Epithelial cell of proximal tubule (primary cell): ENCODE measurements at regions not wholly inside any gene's neighbourhood (a gene's known extent, or its start where the extent isn't known, plus 50 kb on each side); places are given as distances from the start of the nearest gene placed in this dataset.

ENCODE experiments used
- DNase-seq: peaks from one replicate; pipeline ENCODE4 v3.0.0-alpha.2; 2011; ENCODE audit warnings: low read depth
- H3K4me3 ChIP-seq: 2 replicates; pipeline ENCODE4 v1.5.1; 2011; ENCODE audit warnings: low read depth, mild to moderate bottlenecking, low read length
- CTCF ChIP-seq: conservative IDR thresholded peaks from 2 replicates; pipeline ENCODE4 v1.5.1; 2012; ENCODE audit warnings: low read depth, mild to moderate bottlenecking, low read length

DNA sequence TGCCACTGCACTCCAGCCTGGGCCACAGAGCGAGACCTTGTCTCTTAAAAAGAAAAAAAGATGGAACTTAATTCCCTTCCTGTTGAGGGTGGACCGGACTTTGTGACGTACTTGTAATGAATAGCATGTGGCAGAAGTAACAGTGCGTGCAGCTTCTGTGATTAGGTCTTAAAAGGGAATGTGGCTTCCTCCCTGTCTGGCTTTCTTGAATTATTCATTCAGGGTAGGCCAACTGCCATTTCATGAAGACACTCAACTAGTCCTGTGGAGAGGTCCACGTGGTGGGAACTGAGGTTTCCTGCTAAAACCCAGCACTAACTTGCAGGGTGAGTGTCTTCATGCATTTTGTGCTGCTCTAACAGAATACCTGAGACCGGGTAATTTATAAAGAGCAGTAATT lies 98.9 kb upstream of the PIAS1 start:
- DNase-seq = no peak
- no peak overlapping the region for H3K4me3 ChIP-seq
- no peak for TF ChIP-seq CTCF

DNA sequence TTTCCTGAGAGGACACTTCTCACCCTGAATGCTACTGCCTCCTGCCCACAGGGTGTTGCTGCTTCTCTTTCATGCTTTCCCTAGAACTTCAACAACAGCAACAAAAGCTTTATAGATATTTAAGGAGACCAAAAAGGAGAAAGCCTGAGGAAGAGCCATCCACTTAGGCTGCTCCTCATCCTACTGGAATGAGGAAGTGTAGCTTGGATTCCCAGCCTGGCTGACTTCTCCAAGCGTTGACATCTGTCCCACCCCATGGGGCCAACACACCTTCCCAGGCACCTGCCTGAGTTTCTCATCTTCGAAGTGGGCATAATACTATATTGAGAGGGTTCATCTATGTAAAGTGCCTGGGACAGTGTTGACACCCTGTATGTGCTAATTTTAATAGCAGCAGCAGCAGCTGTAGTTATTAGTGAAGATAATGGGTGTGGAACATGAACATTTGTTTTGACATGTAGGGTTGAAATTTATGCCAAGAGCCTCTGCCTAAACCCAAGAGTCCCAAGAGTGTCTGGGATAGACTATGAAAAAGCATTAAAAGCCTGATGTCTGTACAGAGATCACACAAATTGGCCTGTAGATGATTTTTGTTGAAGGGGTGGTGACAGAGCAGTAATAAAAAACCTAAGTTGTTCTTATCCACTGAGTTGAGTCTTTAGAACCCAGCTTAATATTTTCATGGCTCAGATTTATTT lies 96.5 kb upstream of the PIAS1 start:
- no peak overlapping the region for H3K4me3 ChIP-seq
- no peak for DNase-seq
- no peak for TF ChIP-seq CTCF

DNA sequence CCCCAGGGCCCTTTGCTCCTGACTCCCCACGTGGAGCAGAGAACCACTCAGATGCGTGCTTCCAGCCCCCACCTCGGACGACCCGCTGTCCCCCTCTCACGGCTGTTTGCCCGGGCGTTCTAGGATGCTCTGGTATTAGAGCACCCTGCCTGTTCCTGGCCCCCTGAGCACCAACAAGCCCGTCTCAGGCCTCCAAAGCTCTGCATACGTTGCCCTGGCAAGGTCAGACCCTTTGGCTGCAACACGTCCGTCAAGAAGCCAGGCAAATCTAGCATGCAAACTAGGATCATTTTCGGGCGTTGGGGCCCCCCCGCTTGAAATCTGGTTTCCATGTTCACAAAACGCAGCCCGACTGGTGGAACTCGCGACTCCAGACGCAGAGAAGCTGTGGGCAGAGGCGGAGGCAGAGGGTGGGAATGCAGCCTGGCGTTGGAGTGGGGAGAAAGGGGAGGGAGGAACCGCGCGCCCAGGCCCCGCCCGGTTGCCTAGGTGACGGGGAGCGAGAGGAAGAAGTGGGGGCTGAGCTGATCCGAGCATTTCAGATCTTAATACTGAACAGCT lies 86.2 kb upstream of the PIAS1 start:
- peak overlapping the region; percentile 56 for H3K4me3 ChIP-seq
- TF ChIP-seq CTCF = no peak
- no peak for DNase-seq

DNA sequence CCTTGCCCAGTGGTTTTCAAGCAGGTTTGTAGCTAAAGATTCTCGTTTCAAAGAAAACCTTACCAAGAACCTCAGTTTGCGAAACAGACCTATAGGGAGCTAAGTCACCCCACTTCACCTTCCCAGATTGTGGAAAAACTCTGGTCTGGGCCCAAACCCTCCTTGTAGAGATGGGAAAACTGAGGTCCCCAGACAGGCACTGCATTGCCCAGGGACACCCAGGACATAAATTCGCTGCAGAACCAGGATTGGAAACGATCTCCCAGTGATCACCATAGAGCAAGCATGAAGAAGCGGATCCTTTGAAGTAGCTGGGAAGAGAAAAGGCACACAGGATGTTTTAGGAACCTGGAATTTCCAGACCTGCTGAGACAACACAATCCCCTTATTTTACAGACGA lies 85.6 kb upstream of the PIAS1 start:
- no peak for DNase-seq
- TF ChIP-seq CTCF = no peak
- peak overlapping the region; percentile 56 for H3K4me3 ChIP-seq

- DNase-seq = no peak
- no peak for TF ChIP-seq CTCF
- H3K4me3 ChIP-seq = no peak overlapping the region
These were observed 85.1 kb upstream of the PIAS1 start for GRCh38 chr15:67968966-67969365.

DNA sequence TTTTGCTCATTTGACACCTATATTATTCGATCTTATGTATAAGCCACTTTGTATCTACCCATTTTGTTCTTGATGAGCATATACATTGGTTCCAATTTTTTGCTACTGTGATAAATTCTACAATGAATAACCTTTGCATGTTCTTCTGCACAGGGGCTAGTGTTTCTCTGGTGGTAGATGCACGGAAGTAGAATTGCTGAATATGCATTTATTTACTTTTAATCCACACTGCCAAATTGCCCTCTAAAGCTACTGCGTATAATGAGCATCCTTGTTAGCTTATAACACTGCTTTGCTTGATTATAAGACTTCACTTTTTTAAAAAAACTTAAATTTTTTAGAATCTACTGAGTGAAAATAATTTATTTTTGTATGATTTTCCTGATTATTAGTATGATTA lies 84.2 kb upstream of the PIAS1 start:
- TF ChIP-seq CTCF = no peak
- H3K4me3 ChIP-seq = no peak overlapping the region
- DNase-seq = no peak

DNA sequence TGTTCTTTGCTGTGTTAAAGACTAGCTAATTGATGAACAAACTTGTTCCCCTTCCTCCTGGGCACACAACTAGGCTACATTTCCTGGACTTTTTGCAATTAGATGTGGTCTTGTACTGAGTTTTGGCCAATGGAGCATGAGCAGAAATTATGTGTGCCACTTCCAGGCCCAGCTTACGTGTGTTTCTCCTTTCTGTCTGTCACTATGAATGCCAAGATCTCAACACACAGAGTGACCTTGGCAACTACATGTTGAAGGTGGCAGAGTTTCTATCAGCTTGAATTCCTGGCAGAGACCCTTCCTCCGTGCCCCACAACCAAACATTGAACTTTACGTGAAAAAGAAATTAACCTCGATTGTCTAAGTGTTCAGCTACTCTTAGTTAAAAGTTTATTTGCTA lies 81.7 kb upstream of the PIAS1 start:
- no peak for DNase-seq
- TF ChIP-seq CTCF = no peak
- H3K4me3 ChIP-seq = no peak overlapping the region
